CD4-positive, alpha-beta T cell treated with Interleukin-17A for 4 hours (primary cell): ENCODE measurements at regions not wholly inside any gene's neighbourhood (a gene's known extent, or its start where the extent isn't known, plus 50 kb on each side); places are given as distances from the start of the nearest gene placed in this dataset.
"Not testable (repeated sequence)": the region's sequence is repeated elsewhere in the genome, so short reads cannot be mapped to it uniquely, and the experiment has no call there.

Experiments used
- DNase-seq: peaks from one replicate; pipeline ENCODE4 v3.0.0-alpha.2; 2020; ENCODE audit warnings: mixed read lengths

DNA sequence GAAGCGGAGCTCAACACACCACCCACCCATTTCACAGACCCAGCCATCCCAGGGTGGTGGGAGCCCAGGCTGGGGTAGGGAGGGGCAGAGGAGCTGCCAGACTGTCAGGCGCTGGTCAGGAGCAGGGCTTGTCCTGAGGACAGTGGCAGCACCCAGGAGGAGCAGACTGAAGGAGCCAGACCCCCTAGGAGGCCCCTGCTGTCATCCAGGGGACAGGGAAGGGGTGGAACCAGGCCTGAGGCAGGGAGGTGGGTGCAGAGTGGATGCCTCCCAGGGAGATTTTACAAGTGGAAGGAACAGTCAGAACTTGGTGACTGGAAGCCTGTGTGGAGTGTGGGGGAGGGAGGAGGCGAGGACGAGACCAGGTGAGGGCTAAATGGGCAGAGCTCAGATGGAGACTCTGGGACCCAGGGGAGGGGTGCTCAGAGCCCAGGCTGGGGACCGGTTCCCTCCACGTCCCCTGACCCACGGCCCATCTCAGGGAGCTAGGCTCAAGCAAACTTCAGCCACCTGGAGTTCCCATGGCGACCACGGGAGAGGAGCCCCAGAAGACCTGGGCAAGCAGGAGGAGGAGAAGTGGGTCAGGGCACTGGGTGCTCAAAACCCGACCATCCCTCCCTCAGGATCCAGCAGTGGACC lies 215.4 kb downstream of the TBC1D2B start:
- DNase-seq = not testable (repeated sequence)

DNA sequence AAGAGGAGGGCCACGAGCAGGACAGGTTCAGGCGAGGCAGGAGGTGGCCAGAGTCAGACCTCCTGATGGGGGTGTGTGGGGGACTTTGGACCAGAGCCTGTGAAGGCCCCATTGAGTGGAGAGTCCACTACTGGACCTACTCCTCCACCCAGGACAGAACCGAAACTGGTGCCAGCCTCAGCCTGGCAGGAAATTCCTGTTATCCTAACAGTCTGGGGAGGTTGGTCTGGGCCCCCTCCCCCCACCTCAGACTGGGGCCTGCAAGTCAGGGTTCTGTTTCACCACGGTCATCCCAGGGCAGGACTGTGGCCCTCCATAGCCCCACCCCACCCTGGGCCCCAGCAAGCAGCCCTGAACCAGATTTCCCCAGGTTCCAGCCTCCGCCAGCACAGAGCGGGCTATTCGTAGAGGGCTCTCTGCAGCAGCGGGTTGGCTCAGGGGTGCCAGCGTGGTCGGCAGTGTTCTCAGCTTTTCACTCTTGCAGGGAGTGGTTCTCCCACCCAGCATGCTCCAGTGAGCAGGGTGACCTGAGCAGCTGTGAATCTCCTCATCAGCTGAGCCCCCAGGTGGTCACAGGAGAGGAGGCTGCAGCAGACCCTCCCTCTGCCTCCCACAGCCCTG lies 217.3 kb downstream of the TBC1D2B start:
- DNase-seq = no peak

DNA sequence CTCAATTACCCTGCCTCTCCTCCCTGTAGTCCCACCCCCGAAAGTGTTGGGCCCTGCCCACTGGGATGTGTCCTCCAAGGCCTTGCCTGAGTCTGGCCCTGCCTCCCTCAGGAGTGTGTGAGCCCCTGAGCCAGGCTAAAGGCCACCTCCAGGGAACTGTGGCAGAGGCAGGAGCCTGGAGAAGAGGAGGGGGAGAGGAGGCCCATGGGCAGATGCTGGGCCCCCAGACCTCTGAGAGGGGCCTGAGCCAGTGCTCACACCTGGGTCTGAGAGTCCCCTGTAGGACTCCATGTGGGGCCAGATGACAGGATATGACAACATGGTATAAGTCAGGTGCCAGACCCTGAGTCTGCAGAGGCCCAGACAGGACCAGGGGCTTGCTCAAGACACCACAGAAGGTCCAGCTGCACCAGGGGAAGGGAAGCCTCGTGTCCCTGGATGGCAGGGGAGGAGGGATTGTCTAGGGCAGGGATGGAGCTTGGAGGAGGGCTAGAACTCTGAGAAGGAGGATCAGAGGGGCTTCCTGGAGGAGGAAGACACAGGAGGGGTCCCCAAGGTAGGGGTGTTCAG lies 217.9 kb downstream of the TBC1D2B start:
- no peak for DNase-seq

DNA sequence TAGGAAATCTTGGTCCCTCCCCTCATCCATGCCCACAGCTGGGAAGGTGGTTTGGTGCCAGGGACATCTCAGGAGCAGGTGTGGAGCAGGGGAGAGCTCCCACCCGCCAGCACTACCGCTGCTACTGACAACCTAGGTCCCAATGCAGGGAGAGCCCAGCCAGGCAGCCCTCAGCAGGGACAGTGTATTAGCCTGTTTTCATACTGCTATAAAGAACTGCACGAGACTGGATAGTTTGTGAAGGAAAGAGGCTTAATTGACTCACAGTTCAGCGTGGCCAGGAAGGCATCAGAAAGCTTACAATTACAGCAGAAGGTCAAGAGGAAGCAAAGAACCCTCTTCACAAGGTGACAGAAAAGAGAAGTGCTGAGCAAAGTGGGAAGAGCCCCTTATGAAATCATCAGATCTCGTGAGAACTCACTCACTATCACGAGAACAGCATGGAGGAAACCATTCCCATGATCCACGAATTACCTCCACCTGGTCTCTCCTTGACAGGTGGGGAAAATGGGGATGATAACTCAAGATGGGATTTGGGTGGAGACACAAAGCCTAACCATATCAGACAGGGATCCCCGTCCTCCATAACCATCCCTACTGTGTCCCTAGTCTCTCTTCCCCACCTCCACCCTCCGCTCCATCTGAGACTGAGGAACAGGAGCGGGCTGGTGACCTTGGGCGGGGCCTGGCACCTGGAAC lies 218.6 kb downstream of the TBC1D2B start:
- no peak for DNase-seq

DNA sequence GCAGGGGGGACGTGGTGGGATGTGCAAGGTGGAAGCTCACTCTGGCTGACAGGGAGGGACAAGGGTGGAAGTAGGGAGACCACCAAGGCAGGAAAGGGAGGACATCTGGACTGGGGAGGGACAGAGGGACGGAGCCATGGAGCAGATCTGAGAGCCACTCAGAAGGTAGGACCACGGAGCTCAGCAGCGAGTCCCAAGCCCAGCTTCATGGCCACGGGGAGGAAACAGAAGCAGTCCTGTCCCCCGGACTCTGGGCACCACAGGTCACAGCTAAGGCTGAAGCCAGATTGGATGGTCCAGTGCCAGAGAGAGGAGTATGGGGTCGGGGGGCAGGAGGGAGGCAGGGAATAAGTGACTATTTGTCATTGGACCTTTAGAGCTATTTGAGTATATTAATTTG lies 220.1 kb downstream of the TBC1D2B start:
- no peak for DNase-seq

DNA sequence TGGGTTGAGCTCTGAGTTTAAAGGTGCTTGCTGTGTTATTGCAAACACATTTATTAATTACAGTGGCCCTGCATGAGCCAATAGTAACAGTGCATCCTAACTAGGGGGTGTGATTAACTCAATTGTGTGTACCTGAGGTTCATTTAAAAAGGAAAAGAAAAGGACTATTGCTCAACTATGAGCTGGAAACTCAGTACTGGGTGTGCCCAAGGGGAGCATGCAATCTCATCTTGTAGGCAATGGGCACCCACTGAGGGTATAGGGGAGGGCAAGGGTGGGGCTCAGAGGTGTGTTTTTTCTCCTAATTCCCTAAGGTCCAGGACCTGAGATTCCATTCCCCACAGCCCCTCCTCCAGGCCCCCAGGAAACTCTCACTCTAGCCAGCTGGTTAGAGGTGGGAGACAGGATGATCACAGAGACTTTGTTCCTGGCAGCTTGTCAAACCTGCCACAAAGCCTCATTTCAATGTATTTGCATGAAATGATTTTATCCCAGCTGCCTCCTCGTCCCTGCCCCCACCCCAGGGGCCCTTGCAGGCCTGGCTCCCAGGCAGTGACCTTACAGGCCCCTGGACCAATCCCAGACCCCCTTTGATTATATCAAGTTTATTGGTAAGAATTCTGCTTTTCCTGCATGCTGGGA lies 220.7 kb downstream of the TBC1D2B start:
- DNase-seq = no peak

DNA sequence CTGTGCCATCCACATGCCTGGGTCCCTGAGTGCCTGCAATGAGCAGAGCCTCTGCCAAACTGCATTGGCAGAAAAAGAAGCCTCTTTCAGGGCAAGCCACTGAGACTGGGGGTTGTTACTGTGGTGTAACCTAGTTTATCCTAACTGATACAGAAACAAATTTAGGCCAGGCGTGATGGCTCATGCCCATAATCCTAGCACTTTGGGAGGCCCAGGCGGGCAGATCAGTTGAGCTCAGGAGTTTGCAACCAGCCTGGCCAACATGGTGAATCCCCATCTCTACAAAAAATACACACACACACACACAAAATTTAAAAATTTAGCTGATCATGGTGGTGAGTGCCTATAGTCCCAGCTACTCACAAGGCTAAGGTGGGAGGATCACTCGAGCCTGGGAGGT lies 221.6 kb downstream of the TBC1D2B start:
- no peak for DNase-seq

DNA sequence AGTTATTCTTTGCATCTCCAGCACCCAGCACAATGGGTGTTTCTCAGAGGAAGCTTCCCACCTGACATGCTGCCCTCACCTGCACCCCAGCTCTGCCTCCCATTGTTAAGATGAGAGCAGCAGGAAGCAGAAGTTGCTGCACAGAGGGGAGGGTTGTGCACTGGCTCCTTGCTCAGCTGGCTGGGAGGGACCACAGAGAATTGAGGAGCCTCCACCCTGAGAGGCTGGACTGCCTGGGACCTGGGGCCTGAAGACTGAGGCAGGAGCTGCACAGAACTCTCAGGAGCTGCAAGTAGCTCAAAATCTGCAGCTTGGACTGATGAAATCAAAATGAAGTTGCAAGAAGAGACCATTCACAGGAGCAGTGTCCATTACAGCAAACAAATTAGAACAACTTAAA lies 222.3 kb upstream of the LINGO1 start:
- no peak for DNase-seq

DNA sequence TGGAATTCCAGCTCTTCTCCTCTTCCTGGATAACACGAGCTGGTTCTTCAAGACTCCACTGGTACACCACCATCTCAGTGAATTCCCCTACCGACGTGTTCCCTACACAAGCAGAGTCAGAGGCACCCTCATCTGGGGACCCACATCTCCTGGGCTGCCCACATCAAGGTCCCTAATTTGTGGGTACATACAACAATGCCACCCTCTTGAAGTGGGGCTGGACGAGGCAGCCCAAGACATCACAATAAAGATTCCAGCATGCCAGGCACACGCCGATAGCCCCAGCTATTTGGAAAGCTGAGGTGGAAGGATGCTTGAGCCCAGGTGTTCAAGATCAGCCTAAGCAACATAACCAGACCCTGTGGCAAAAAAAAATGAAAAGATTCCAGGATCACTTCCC lies 221.2 kb upstream of the LINGO1 start:
- no peak for DNase-seq

DNA sequence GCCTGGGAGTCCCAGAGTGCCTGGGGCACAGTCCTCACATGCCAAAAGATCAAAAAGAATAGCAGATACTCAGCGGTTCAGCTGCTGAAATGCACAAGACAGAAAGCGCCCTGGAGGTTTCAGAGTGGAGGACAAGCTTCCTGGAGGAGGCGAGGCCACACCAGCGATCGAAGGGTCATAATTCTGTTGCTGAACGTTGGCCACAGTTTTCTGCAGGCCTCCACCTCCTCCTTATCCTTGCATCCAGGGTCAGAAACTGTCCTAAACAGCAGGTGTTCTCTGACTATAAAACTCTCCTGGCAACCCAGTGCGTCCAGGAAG lies 220.3 kb upstream of the LINGO1 start:
- no peak for DNase-seq

DNA sequence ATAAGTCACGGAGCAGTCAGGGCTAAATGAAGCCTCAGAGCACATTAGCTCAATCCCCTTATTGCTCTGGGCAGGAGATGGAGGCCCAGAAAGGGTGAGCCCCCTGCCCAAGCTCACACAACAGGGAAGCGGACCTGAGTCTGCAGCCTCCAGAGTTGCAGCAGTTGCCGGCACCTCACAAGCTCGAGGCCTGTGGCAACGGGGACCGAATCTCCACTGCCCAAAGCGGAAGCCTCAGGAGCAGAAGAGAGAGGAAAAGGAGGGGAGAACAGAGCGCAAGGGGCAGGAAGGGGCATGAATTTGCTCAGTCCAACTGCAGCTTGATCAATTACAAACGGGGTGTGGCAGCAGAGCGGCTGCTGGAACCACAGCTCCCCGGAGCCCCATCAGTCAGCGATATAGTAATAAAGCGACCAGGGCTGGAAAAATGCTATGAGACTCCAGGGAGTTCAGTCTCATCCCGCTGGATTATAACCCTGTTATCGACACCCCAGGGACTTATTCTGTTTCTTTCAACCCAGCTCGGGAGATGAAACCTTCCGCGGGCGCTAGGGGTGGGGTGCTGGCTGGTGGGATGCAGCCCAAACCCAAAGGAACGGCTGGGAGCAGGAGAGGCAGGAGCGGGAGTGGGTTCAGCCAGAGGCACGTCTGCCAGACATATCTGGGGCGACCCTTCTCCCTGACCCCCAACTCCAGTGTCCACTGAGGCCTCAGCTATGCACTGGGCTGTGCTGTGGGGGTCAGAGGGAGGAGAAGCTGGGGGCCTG lies 219.7 kb upstream of the LINGO1 start:
- no peak for DNase-seq

DNA sequence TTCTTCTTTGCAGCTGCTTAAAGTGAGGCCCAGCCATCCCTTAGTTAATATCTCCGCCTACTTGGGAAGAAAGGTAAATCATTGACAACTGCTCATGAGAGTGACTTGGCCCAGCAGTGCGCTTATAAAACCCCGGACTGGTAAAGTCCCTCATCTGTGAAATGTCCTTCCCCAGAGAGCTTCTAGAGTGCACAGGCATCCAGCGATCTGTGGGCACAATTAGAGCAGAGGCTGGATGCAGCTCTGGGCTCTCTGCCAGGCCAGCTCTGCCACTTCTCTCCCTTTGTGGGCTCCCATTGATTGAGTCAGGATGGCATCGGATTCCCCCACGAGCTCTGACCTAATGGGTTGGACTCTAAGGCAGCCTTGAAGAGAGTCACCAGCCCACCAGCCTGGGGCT lies 219.0 kb upstream of the LINGO1 start:
- no peak for DNase-seq

DNA sequence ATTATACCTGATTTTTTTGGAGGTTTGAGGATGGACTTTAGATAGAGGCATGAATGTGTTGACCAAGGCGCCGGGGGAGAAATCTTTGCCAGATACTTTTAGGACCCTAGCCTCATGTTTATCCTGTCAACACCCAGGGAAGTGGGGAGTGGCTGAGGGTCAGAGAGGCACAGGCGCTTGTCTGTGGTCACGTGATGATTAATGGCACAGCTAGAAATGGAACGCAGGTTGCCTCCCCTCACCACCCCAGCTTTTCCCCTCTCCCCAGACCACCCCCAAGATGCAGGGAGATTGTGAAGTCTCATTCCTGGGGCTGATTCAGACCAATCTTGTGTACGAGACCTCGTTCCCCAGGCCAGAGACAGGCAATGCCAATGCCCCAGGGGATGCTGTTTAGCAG lies 218.4 kb upstream of the LINGO1 start:
- no peak for DNase-seq

DNA sequence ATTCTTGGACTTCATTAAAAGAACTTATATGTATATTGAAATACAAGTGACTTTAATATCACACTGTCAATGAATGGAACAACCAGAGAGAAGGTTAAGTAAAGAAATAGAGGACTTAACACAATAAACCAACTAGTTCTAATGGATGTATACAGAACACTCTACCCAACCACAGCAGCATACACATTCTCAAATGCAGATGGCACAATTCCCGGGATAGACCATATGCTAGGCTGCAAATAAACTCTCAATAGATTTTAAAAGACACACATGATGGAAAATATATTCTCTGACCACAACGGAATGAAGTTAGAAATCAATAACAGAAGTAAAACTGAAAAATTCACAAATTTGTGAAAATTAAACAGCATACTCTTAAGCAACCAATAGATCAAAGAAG lies 214.3 kb upstream of the LINGO1 start:
- no peak for DNase-seq

DNA sequence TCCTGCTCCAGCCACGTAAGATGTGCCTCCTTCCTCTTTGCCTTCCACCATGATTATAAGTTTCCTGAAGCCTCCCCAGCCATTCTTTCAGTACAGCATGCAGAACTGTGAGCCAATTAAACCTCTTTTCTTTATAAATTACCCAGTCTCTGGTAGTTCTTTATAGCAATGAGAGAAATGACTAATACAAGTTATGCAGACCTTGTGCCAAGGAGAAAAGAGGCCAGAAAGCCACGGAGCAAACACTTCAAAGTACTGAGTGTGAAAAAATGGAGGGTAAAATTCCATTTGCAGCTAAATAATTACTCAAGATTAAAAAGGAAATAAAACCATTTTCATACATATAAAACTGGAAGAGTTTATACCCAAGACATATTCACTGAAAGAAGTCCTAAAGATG lies 213.6 kb upstream of the LINGO1 start:
- DNase-seq = no peak

DNA sequence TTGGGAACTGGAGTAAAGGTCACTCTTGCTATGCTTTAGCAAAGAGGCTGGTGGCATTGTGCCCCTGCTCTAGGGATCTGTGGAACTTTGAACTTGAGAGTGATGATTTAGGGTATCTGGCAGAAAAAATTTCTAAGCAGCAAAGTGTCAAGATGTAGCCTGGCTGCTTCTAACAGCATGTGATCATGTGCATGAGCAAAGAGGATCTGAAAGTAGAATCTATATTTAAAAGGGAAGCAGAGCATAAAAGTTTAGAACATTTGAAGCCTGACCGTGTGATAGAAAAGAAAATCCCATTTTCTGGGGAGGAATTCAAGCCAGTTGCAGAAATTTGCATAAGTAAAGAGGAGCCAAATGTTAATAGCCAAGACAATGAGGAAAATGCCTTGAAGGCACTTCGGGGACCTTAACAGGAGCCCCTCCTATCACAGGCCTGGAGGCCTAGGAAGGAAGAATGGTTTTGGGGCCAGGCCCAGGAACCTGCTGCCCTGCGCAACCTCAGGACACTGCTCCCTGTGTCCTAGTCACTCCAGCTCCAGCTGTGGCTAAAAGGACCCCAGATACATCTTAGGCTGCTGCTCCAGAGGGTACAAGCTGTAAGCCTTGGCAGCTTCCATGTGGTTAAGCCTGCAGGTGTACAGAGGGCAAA lies 212.2 kb upstream of the LINGO1 start:
- no peak for DNase-seq

DNA sequence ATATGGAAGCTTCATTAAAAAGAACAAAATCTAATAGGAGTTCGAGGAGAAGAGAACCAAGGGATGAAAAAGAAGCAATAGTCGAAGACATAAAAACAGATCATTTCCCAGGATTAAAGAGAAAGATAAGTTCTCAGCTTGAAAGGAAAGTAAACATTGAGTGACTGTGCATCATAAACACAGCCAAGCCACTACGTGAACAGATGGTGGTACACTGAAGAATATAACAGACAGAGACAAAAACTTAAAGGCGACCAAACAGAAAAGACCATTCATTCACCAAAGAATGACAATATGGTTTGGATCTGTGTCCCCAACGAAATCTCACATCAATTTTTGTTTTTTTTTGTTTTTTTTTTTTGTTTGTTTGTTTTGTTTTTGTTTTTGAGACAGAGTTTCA lies 210.8 kb upstream of the LINGO1 start:
- no peak for DNase-seq

DNA sequence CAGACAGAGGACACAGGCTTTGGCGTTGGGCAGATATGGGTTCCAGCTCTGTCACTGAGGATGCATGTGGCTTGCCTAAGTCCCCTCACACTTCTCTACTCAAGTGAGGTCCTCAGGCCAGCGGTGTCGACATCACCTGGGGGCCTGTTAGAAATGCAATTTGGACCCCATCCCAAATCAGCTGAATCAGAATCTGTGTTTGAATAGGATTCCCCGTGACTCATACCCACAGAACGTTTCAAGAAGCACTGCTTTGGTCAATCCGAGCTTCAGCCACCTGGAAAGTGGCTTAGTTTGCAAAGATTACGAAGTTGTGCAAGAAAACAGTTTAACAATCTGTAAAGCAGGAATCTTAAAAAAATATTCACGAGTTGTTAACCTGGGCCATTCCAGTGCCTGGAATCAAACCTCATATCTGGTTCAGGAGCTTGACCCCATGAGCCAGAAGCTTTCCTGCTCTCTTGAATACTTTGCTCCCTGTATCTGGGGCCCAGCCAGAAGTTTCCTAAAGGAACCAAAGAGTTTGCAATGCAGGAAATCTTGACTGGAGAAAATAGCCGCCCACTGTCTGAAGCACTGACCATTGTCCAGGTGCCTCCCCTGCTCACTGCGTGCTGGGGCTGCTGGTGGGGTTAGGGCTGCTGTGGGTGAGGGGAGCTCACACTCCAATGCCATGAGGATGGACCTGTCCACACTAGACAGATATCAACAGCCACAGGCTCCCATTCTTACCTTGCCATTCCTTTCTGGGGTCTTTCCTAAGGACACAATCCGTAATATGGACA lies 208.5 kb upstream of the LINGO1 start:
- DNase-seq = no peak

DNA sequence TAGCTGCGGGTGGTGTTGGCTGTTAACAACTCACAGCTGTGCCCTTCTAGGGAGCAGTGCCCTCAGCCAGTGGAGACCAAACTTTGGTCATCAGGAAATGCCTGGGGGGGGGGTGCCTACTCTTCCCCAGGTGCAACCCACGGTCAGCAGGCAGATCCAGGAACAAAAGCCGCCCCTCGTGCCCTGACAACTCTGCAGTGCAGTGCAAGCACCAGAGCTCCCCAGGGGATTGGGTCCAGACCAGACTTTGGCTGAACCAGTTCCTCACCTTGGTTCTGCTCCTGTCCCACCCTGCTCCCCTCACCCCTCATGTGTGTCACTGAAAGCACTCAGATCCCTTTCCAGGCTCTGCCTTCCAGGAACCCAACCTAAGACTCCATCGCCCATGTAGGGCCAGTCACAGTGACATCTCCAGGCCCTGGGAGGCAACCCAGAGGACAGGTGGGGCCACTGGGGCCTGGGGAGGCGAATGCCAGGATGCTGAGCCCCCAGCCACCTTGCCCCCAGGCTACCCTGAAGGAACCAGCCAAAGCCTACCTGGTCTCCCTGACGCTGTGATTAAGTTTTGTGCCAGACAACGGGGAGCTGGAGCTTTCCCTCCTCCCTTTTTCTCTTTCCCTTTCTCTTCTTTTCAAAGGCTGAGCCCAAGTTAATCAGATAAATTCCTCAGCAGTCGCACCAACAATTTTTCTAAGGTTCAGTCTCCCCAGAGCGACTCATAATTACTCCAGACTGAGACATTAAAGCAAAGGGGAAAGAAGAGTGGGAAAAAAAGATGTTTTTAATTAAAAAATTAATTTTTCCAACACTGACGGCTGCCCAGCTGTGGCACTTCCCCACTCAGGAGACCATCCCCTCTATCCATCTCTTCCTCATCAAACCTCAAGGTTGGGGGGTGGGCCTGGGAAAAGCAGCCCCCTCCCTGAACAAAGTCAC lies 207.5 kb upstream of the LINGO1 start:
- no peak for DNase-seq

DNA sequence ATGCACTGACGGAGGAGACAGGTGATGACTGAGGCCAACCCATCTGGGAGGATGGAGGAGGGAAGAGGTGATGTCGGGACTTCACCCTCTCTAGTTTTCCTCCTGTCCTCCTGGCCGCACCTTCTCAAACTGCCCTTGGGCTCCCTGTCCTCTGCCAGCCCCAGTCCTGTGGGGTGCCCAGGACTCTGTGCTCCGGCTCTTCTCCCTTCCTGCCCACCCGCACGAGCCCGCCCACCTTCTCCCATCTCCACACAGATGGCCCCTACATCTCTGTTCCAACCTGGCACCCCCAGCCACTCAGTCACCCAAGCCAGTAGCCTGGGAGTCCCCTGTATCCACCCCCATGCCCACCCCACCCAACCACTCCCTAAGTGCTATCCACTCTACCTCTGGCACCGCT lies 206.7 kb upstream of the LINGO1 start:
- DNase-seq = no peak

DNA sequence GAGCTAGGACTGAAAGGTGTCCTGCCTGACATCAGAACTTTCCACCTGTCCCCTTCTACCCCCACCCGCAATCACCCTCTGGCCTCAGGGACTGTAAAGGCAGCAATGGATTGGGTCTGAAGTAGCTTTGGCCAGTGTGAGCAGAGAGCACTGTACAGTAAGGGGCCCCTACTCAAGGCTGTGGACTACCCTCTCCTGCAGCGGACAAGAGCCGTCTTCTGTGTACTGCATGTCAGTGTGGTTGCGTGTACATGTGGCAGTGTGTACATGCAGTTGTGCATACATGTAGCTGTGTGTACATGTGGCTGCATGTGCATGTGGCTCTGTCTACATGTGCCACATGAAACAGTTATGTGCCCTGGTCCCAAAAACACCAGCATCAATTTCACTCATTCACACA lies 205.9 kb upstream of the LINGO1 start:
- DNase-seq = no peak
